ENCODE measurements at regions not wholly inside any gene's neighbourhood (a gene's known extent, or its start where the extent isn't known, plus 50 kb on each side); places are given as distances from the start of the nearest gene placed in this dataset.

- DNase-seq (ENCODE audit: low read depth): peak; percentile 99
Observed at GRCh38 chr7:130912862-130913638, 179.0 kb upstream of the KLF14 start.

- DNase-seq (ENCODE audit: low read depth): no peak
Observed at GRCh38 chr7:130913639-130914553, 179.9 kb upstream of the KLF14 start.

DNA sequence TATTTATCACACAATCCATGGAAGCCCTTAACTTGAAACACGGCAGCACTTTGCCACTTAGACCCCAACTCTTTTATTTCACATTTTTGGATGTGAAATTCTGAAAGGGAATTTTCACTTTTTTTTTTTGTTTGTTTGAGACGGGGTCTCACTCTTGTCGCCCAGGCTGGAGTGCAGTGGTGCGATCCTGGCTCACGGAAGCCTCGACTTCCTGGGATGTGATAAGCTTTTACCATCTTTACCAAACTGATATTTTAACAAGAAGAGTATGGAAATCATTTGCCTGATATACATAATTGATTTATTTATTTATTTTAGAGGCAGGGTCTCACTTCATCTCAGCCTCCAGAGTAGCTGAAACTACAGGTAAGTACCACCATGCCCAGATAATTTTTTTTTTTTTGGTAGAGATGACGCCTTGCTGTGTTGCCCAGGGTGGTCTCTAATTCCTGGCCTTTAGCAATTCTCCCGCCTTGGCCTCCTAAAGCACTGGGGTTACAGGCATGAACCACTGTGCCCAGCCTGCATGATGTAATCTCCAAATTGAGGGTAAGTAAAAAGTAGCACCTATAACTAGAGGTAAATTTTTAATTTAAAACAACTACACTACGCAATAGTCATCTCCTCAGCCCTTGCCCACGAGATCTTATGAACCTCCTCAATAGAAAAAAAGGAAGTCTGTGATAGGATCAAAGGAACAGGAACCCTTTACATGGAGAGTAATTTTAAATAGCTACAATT, 180.7 kb upstream of the KLF14 start:
- DNase-seq (ENCODE audit: low read depth): no peak

- peak; percentile 67 for DNase-seq (ENCODE audit: low read depth)
Observed at GRCh38 chr7:130917669-130918128, 183.7 kb upstream of the KLF14 start.

DNA sequence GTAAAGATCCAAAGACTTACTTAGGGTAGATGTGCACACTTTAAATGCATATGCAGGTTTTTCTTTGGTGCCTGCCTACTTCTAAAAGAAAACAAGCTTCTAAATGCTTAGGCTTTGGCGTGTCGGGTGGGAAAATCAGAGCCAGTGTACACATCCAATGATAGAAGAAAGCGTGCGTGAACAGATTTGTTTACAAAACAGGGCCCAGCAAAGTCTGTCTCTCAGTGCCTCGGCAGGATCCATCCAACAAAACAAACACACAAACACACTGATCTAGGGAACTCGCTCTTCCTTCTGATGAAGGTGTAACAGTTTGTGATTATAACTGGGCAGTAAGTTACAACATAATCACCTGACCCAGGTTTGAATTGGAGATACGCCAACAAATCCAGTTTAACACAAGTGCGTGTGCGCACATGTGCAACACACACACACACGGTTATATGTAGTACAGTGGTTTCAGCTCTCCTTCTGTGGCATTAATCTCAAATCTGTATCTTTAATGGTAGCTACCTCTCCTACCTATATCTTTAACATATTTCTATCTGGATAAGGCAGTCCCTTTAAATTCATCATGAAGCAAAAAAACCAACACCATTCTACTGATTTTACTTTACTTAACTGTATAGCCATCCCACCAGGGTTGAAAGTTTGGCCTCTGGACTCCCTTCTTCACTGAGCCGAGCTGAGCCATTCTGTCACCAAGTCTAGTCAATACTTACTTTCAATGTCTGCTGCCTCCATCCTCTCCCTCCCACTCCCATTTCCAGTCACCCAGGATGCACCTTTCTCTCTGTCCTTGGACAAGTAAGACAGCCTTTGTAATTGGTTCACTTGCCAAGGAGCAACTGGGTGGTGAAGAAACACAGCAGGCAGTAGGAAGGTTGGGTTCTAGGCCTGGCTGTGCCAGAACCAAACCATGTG, 184.4 kb upstream of the KLF14 start:
- DNase-seq (ENCODE audit: low read depth): no peak

- DNase-seq (ENCODE audit: low read depth): no peak
Observed at GRCh38 chr7:130919316-130920103, 185.5 kb upstream of the KLF14 start.

- no peak for DNase-seq (ENCODE audit: low read depth)
Observed at GRCh38 chr7:130920122-130920521, 186.1 kb upstream of the KLF14 start.

- no peak for DNase-seq (ENCODE audit: low read depth)
Observed at GRCh38 chr7:130921391-130922180, 187.6 kb upstream of the KLF14 start.

GRCh38 chr7:130922206-130923112, 188.5 kb upstream of the KLF14 start:
- no peak for DNase-seq (ENCODE audit: low read depth)

DNA sequence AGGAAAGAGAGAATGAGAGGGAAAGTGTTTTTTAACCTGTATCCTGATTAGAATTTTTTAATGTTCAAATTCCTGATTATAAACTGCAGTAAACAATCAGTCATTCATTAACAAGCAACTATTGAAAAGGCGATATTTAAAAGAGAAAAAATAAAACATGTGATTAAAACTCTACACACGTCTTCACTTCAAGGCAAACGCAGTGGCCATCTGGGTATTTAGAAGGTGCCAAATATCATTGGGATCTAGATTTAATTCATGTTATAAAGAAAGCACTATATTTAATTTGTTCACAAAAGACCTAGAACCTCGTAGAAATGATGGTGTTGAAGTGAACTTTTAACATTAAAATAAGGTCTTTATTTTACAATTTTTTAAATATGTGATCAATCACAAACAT, 189.4 kb upstream of the KLF14 start:
- no peak for DNase-seq (ENCODE audit: low read depth)

GRCh38 chr7:130923930-130924329, 189.9 kb upstream of the KLF14 start:
- DNase-seq (ENCODE audit: low read depth): no peak

DNA sequence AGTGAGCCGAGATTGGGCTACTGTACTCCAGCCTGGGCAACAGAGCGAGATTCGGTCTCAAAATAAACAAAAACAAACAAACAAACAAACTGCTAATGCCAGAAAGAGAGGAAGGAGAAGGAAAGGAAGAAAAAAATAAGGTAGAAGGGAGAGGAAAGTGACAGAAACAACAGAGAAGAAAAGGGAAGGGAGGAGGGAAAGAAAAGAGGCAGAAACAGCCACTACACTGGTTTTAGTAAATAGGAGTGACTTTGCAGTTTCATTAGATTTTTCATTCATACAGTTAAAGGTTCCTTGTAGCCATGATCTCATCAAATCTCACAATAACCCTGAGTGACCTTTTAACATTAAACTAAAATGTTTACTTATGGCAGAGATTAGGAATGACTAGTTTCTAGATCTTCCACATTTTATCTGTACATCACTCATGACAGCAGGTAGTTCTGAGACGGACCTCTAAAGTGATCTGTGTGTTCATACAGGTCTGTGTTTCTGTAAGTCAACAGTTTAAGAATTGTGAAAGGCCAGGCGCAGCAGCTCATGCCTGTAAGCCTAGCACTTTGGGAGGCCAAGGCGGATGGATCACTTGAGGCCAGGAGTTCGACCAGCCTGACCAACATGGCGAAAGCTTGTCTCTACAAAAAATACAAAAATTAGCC, 191.3 kb upstream of the KLF14 start:
- DNase-seq (ENCODE audit: low read depth): no peak

DNA sequence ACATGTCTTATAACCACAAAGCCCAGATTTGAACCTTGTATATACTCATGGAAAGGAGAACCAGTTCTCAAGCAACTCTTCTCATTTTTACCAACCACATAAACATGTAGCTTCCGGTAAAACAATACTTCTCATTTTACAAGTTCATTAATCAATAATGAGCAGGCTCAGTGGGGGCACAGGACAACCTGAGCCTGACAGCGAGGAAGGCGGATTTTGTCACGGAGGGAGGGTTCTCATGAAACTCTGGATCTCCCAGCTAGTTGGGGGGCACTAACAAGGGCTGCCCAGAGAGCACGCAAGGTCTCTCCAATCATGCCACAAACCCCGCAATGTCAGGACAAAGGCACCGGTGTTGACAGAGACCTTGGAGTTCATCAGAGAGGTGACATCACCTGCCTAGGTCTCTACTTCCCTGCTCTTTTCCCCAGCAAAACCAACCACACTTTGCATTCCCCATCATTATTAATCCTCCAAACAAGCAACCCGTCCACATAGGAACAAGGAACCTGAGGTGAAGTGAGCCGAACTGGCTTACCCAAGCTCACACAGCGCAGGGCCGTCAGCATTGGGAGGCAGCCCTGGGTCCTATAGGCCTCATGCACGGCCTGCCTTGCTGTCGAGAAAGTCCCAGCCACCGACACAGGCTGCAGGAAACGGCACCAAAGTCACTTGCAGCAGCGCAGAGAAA, 192.1 kb upstream of the KLF14 start:
- no peak for DNase-seq (ENCODE audit: low read depth)

DNA sequence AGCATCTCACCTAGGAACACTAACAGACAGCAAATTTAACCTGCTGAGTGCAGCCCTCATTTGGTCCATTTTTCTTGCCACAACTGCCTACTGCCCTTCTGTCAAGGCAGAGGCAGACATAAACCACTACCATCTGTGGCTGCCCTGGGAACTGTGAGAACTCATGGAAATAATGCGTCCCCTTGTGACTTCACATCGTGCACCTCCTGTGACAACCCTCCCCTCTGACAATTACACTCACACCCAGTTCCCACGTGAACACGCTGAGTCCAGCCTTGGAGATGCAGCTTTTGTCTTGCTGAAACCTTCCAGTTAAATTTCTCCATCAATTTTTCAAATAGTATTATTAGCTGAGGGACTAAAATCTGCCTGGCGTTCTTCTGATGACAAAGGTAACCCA, 193.1 kb upstream of the KLF14 start:
- DNase-seq (ENCODE audit: low read depth): no peak

DNA sequence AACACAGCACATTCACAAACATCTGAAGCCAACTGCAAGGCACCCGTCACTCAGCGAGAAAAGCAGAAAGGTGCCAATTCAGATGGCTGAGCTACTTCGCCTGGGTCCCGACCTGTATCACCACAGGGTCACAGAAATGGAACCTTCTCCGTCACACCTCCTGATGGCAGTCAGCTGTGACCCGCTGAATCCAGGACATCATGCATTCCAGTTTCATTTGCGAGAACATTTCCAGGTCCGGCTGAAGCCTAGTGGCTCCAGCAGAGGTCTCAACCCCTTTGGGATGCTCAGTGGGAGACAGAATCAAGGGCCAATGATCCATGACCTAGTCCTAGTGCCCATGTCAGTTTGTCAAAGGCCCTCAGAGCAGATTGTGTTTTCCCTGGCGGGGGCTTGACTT, 193.6 kb upstream of the KLF14 start:
- DNase-seq (ENCODE audit: low read depth): no peak

- no peak for DNase-seq (ENCODE audit: low read depth)
Observed at GRCh38 chr7:130929896-130930659, 196.1 kb upstream of the KLF14 start.

All from RPMI7951 (cell line).